ENCODE measurements at regions not wholly inside any gene's neighbourhood (a gene's known extent, or its start where the extent isn't known, plus 50 kb on each side); places are given as distances from the start of the nearest gene placed in this dataset.
"Not testable (repeated sequence)": the region's sequence is repeated elsewhere in the genome, so short reads cannot be mapped to it uniquely, and the experiment has no call there.

GRCh38 chr1:245025525-245025924 is 129.3 kb upstream of the KIF26B start:
- no peak for DNase-seq (ENCODE audit: insufficient read length, low spot score)
- no peak for TF ChIP-seq POLR2A (IDR thresholded peaks at IDR 0.05; ENCODE audit: low read depth, low read length)
- FAIRE-seq: no peak

- TF ChIP-seq POLR2A (IDR thresholded peaks at IDR 0.05; ENCODE audit: low read depth, low read length): no peak
- no peak for DNase-seq (ENCODE audit: insufficient read length, low spot score)
- no peak for FAIRE-seq
Measured at GRCh38 chr1:245023222-245023621, 131.6 kb upstream of the KIF26B start.

GRCh38 chr1:245019910-245020486 is 134.8 kb upstream of the KIF26B start:
- DNase-seq (ENCODE audit: insufficient read length, low spot score) (no peak), FAIRE-seq (no peak)
- no peak for TF ChIP-seq POLR2A (IDR thresholded peaks at IDR 0.05; ENCODE audit: low read depth, low read length)

- no peak for DNase-seq (ENCODE audit: insufficient read length, low spot score)
- no peak for TF ChIP-seq POLR2A (IDR thresholded peaks at IDR 0.05; ENCODE audit: low read depth, low read length)
- no peak for FAIRE-seq
Measured at GRCh38 chr1:245016700-245017099, 138.1 kb upstream of the KIF26B start.

GRCh38 chr1:245015031-245015430 is 139.8 kb upstream of the KIF26B start:
- TF ChIP-seq POLR2A (IDR thresholded peaks at IDR 0.05; ENCODE audit: low read depth, low read length): no peak
- DNase-seq (ENCODE audit: insufficient read length, low spot score): no peak
- FAIRE-seq: no peak

GRCh38 chr1:245014247-245015029 is 140.3 kb upstream of the KIF26B start:
- no peak for TF ChIP-seq POLR2A (IDR thresholded peaks at IDR 0.05; ENCODE audit: low read depth, low read length)
- FAIRE-seq: no peak
- no peak for DNase-seq (ENCODE audit: insufficient read length, low spot score)

- FAIRE-seq (no peak), DNase-seq (ENCODE audit: insufficient read length, low spot score) (no peak)
- TF ChIP-seq POLR2A (IDR thresholded peaks at IDR 0.05; ENCODE audit: low read depth, low read length): no peak
Measured at GRCh38 chr1:245010018-245010614, 144.7 kb upstream of the KIF26B start.

- no peak for TF ChIP-seq POLR2A (IDR thresholded peaks at IDR 0.05; ENCODE audit: low read depth, low read length)
- DNase-seq (ENCODE audit: insufficient read length, low spot score) (no peak), FAIRE-seq (no peak)
Measured at GRCh38 chr1:245008761-245009160, 144.4 kb upstream of the HNRNPU start.

- DNase-seq (ENCODE audit: insufficient read length, low spot score) (no peak), FAIRE-seq (no peak)
- no peak for TF ChIP-seq POLR2A (IDR thresholded peaks at IDR 0.05; ENCODE audit: low read depth, low read length)
Measured at GRCh38 chr1:245007852-245008251, 143.5 kb upstream of the HNRNPU start.

- FAIRE-seq (no peak), DNase-seq (ENCODE audit: insufficient read length, low spot score) (no peak)
- TF ChIP-seq POLR2A (IDR thresholded peaks at IDR 0.05; ENCODE audit: low read depth, low read length): no peak
Measured at GRCh38 chr1:245003246-245003645, 138.9 kb upstream of the HNRNPU start.

- DNase-seq (ENCODE audit: insufficient read length, low spot score): no peak
Measured at GRCh38 chr1:245001252-245001651, 136.9 kb upstream of the HNRNPU start.

GRCh38 chr1:245000872-245001188 is 136.5 kb upstream of the HNRNPU start:
- DNase-seq (ENCODE audit: insufficient read length, low spot score) (no peak), FAIRE-seq (no peak)

More at GRCh38 chr1:245001252-245001651, 136.9 kb upstream of the HNRNPU start:
- TF ChIP-seq POLR2A (IDR thresholded peaks at IDR 0.05; ENCODE audit: low read depth, low read length): no peak
- FAIRE-seq: no peak

GRCh38 chr1:244999644-245000043 is 135.3 kb upstream of the HNRNPU start:
- DNase-seq (ENCODE audit: insufficient read length, low spot score); FAIRE-seq: not testable (repeated sequence)

More at GRCh38 chr1:245000872-245001188, 136.5 kb upstream of the HNRNPU start:
- no peak for TF ChIP-seq POLR2A (IDR thresholded peaks at IDR 0.05; ENCODE audit: low read depth, low read length)

GRCh38 chr1:244998717-244999346 is 134.5 kb upstream of the HNRNPU start:
- FAIRE-seq (no peak), DNase-seq (ENCODE audit: insufficient read length, low spot score) (no peak)
- no peak for TF ChIP-seq POLR2A (IDR thresholded peaks at IDR 0.05; ENCODE audit: low read depth, low read length)
